Activated T-cell treated with anti-CD3 and anti-CD28 coated beads, Interleukin-2, amount 50 U/mL, for 1 hour (primary cell): ENCODE measurements at regions not wholly inside any gene's neighbourhood (a gene's known extent, or its start where the extent isn't known, plus 50 kb on each side); places are given as distances from the start of the nearest gene placed in this dataset.

Source experiments
- DNase-seq: peaks from one replicate; pipeline ENCODE4 v3.0.0-alpha.2; 2020

DNA sequence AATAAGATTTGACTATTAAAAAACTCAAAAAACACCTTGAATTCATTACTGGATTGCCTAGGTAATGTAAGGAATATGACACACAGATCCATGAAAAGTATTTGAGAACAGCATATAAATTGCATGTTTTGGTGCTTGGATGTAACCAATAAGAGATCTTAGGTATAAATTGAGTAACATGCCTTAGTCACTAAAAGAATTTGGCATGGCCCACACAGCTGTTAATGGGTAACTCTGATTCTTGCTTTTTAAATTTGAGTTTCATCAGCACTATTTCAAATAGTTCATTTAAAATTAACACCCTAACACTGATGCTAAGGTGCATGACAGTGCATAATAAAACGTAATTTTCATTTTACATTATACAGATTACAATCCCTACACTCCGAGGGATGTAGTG is 779.3 kb upstream of the WWC1 start:
- DNase-seq, result no peak

DNA sequence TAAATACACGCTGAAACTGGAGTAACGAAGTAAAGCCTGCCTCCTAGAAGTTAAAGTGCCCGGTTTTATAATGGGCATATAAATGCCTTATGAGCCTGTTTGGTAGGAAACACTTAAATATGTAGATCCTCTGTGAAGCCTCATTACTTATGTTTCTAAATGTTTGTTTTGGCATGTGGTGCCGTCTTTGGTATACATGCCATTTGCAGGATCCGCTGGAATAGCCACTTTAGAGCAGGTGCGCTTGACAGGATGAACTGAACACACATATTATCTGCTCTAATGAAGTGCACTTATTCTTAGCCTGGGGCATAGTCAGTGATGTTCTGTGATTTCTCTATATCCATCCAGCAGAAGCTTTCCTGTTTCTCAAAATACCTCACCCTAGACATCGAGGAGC is 778.1 kb upstream of the WWC1 start:
- no peak for DNase-seq

DNA sequence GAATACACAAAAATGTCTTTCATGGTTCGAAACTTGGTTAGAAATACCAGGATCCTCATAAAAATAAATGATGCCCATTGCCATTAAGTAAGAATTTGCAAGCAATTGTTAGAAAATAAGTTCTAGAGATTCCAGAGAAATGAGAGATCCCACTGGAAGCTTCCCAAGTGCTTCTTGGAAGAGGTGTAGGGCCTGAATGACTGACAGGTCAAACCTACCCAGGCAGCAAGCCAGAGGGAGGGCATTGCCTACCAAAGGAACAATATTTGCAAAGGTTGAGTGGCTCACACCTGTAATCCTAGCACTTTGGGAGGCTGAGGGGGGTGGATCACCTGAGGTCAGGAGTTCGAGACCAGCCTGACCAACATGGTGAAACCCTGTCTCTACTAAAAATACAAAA is 777.0 kb upstream of the WWC1 start:
- no peak for DNase-seq

GRCh38 chr5:167525004-167525403 is 766.4 kb upstream of the WWC1 start:
- DNase-seq, result no peak

GRCh38 chr5:167528651-167529050 is 762.8 kb upstream of the WWC1 start:
- no peak for DNase-seq

DNA sequence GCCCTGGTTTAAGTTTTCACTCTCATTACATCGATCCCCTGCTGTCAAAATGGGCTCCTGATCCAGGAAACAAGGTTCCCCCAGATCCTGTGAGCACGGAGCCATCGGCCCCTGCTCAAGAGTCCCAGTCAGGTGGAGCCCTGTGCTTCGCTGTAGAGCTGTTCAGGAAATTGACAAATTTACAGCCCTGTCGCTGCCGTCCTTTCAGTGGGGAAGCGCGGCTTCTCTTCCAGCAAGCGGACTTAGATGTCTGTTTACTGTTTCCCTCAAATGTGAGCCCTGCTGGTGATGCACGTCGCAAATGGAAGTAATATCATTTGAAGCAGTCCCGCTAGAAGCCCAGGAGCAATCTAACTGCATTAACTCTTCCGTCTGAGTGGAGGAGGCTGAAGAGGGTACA is 760.9 kb upstream of the WWC1 start:
- no peak for DNase-seq

GRCh38 chr5:167533814-167534795 is 757.3 kb upstream of the WWC1 start:
- DNase-seq, result no peak

GRCh38 chr5:167539747-167540146 is 751.7 kb upstream of the WWC1 start:
- no peak for DNase-seq

- DNase-seq, result no peak
These were observed 745.2 kb upstream of the WWC1 start for GRCh38 chr5:167546270-167546669.

GRCh38 chr5:167552356-167552755 is 739.1 kb upstream of the WWC1 start:
- DNase-seq, result no peak

GRCh38 chr5:167553511-167553910 is 737.9 kb upstream of the WWC1 start:
- DNase-seq, result no peak

- DNase-seq, result no peak
These were observed 736.7 kb upstream of the WWC1 start for GRCh38 chr5:167554564-167555290.

- no peak for DNase-seq
These were observed 735.8 kb upstream of the WWC1 start for GRCh38 chr5:167555565-167556166.

GRCh38 chr5:167557359-167557758 is 734.1 kb upstream of the WWC1 start:
- no peak for DNase-seq

DNA sequence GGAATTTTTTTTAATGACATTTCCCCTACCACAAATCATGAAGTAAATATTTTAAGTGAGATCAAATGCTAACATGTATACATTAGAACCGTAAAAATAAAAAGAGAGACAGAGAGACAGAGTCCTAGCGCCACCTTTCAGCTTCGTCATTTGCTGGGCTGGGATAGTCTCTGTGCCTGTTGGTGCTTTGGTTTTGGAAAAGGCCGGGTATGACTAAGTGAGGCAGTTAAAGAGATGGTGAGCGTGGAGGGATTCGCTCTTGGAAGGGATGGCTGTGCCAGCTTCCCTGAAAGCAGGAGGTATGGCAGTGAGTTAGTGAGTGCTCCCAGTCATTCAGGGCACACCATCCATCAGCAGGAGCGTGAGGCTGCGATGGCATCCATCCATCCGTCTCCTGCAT is 729.6 kb upstream of the WWC1 start:
- no peak for DNase-seq

- DNase-seq, result no peak
These were observed 727.2 kb upstream of the WWC1 start for GRCh38 chr5:167564275-167564674.

DNA sequence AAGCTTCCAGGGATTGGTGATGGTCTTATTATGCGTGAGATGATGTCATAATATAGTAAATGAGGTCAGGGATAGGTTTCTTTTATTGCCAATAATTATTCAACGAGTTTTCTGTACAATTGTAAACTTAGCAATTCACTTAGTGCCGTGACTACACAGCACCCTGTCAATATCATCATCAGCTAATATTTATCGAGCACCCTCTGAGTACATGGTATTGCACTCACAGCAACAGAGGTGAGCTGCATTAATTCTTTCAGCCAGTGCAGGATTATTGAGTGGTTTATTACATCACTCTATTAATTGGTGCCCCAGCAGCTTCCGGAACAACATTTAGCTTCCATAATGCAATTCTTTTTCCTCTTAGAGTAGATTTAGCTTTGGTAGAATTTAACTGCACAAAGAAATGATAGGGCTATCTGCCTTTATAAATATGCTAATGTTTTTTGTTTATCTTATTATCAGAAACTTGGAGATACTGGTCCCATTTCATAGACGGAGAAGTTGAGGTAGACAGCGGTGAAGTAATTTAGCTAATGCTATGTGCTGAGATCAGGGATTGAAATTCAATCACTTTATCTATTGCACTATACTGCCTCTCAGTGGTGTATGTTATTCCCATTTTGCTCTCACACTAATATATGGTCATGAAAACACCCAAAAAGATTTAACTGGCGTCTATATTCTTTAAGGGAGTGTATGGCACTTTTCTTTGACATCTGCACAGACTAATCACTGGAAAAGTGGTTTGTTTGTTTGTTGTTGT is 726.1 kb upstream of the WWC1 start:
- DNase-seq, result no peak

DNA sequence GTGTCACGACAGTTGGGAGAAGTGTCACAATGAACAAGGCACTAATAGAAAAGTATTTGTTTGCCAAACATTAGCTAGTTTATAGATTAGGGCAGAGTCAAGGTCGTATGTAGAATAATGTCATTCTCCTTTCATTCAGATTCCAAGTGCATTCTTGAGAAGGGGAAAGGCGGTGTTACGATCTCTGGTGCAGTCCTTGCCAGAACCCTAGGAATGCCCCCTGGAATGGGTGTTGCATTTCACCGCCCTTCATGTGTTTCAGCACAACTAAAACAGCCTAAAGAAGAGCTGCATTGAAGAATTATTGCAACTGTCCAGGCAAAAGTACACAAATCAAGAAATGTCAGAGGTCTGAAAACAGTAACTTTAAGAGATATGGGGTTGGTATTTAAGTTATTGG is 721.0 kb upstream of the WWC1 start:
- no peak for DNase-seq

DNA sequence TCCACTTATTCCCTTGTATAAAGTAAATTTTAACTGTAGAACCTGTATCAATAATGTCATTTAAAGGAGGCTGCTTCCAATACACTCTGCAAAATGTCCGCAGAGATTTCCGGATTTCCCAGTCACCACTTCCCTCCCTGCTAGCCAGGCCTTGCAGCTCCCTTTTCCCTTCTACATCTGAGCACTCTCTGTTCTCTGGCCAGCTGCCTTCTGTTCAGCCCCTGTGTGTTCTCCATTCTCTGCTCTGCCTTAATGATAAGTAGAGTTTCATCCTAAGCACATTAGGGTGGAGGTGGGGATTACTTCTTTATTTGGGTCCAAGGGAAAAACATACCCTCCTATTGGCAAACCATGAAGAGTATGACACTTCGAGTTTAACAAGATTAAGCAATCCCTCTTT is 719.6 kb upstream of the WWC1 start:
- DNase-seq, result no peak

GRCh38 chr5:167573370-167574127 is 717.9 kb upstream of the WWC1 start:
- no peak for DNase-seq

- DNase-seq, result no peak
These were observed 717.0 kb upstream of the WWC1 start for GRCh38 chr5:167574464-167574863.

- no peak for DNase-seq
These were observed 716.1 kb upstream of the WWC1 start for GRCh38 chr5:167575330-167575729.
